ENCODE measurements at regions not wholly inside any gene's neighbourhood (a gene's known extent, or its start where the extent isn't known, plus 50 kb on each side); places are given as distances from the start of the nearest gene placed in this dataset.

- no peak for TF ChIP-seq CTCF (conservative IDR thresholded peaks at IDR 0.05; ENCODE audit: low read length)
- no peak for TF ChIP-seq EZH2phosphoT487 (IDR thresholded peaks at IDR 0.05; ENCODE audit: borderline replicate concordance, low read depth, low read length)
Observed at GRCh38 chr10:58001159-58001558, 266.5 kb downstream of the IPMK start.
